CD14-positive monocyte (primary cell): ENCODE measurements at regions not wholly inside any gene's neighbourhood (a gene's known extent, or its start where the extent isn't known, plus 50 kb on each side); places are given as distances from the start of the nearest gene placed in this dataset.

Source experiments
- DNase-seq, 3 donors: peaks; one replicate each; pipeline ENCODE4 v3.0.0-alpha.2; 2011 to 2022
- H2AFZ ChIP-seq: 2 replicates; pipeline ENCODE4 v1.6.0; 2012; ENCODE audit warnings: mild to moderate bottlenecking, low read depth, low read length, inconsistent platforms; ENCODE audit not compliant: insufficient read depth, poor library complexity, severe bottlenecking
- H3K27ac ChIP-seq, 2 donors: 1 replicate in 1 of 2; 2 replicates in 1 of 2; pipeline ENCODE4 v1.5.1; 2012 to 2013; ENCODE audit warnings: low read length in 2 of 2, control low read depth in 1 of 2, inconsistent platforms in 1 of 2, low read depth in 1 of 2, mild to moderate bottlenecking in 1 of 2
- H3K27me3 ChIP-seq, 2 donors: one replicate each; pipeline versions ENCODE4 v1.6.0 to v1.6.1; 2011 to 2013; ENCODE audit warnings: low read length in 2 of 2; ENCODE audit not compliant: control insufficient read depth in 2 of 2, insufficient read depth in 2 of 2
- H3K36me3 ChIP-seq, 2 donors: replicated peaks in 1 of 2; 1 replicate in 1 of 2; 2 replicates in 1 of 2; pipeline versions ENCODE4 v1.5.1 to v1.6.1; 2012 to 2013; ENCODE audit warnings: low read length in 2 of 2, control low read depth in 1 of 2, inconsistent platforms in 1 of 2, mild to moderate bottlenecking in 1 of 2; ENCODE audit not compliant: insufficient read depth in 2 of 2, control insufficient read depth in 1 of 2
- H3K4me1 ChIP-seq, 2 donors: 1 replicate in 1 of 2; 2 replicates in 1 of 2; pipeline versions ENCODE4 v1.5.1 to v1.6.1; 2012 to 2013; ENCODE audit warnings: low read length in 2 of 2, control low read depth in 1 of 2, inconsistent platforms in 1 of 2, mild to moderate bottlenecking in 1 of 2, moderate library complexity in 1 of 2; ENCODE audit not compliant: insufficient read depth in 2 of 2, control insufficient read depth in 1 of 2
- H3K4me2 ChIP-seq: replicated peaks from 2 replicates; pipeline ENCODE3; 2012; ENCODE audit warnings: low read length, moderate library complexity, mild to moderate bottlenecking; ENCODE audit not compliant: poor library complexity, severe bottlenecking; ENCODE audit errors: extremely low read depth
- H3K4me3 ChIP-seq, 3 experiments: fragments of 200-600 bp in 1 of 3; sonication (generic) in 1 of 3; replicated peaks in 1 of 3; 1 replicate in 2 of 3; 2 replicates in 1 of 3; pipeline ENCODE4 v1.5.1; 2011 to 2013; ENCODE audit warnings: low read length in 3 of 3, mild to moderate bottlenecking in 3 of 3, control low read depth in 2 of 3, low read depth in 2 of 3, inconsistent platforms in 1 of 3, moderate library complexity in 1 of 3
- H3K79me2 ChIP-seq: 2 replicates; pipeline ENCODE4 v1.6.0; 2012; ENCODE audit warnings: mild to moderate bottlenecking, control low read depth, inconsistent platforms, low read length, moderate library complexity; ENCODE audit not compliant: insufficient read depth
- H3K9ac ChIP-seq: 2 replicates; pipeline ENCODE4 v1.6.0; 2017; ENCODE audit warnings: low read length, mild to moderate bottlenecking; ENCODE audit not compliant: insufficient read depth, poor library complexity, severe bottlenecking
- H3K9me3 ChIP-seq, 2 donors: replicated peaks in 1 of 2; 1 replicate in 1 of 2; 2 replicates in 1 of 2; pipeline versions ENCODE4 v1.5.1 to v1.6.1; 2012 to 2013; ENCODE audit warnings: low read length in 2 of 2, control low read depth in 1 of 2; ENCODE audit not compliant: control insufficient read depth in 1 of 2, insufficient read depth in 1 of 2
- H4K20me1 ChIP-seq: 2 replicates; pipeline ENCODE4 v1.6.0; 2012; ENCODE audit warnings: mild to moderate bottlenecking, low read length, control low read depth, moderate library complexity; ENCODE audit not compliant: insufficient read depth
- H3K27ac Mint-ChIP-seq, 7 donors: one replicate each; pipeline ENCODE4 v1.8.0; 2020; ENCODE audit warnings: mild to moderate bottlenecking in 7 of 7, mixed read lengths in 7 of 7, moderate library complexity in 6 of 7, inconsistent platforms in 2 of 7
- H3K27me3 Mint-ChIP-seq, 3 donors: one replicate each; pipeline ENCODE4 v1.8.0; 2021 to 2022; ENCODE audit warnings: low read depth in 3 of 3, mild to moderate bottlenecking in 3 of 3, mixed read lengths in 3 of 3, moderate library complexity in 3 of 3, inconsistent platforms in 1 of 3
- H3K36me3 Mint-ChIP-seq, 2 donors: one replicate each; pipeline ENCODE4 v1.8.0; 2020; ENCODE audit warnings: mixed read lengths in 2 of 2, inconsistent platforms in 1 of 2, mild to moderate bottlenecking in 1 of 2
- H3K4me1 Mint-ChIP-seq: one replicate; pipeline ENCODE4 v1.8.0; 2020; ENCODE audit warnings: mild to moderate bottlenecking, mixed read lengths
- H3K4me3 Mint-ChIP-seq, 2 donors: one replicate each; pipeline ENCODE4 v1.8.0; 2020; ENCODE audit warnings: mild to moderate bottlenecking in 2 of 2, mixed read lengths in 2 of 2, moderate library complexity in 1 of 2
- H3K9me3 Mint-ChIP-seq, 7 donors: one replicate each; pipeline ENCODE4 v1.8.0; 2020 to 2022; ENCODE audit warnings: mixed read lengths in 7 of 7, mild to moderate bottlenecking in 6 of 7, moderate library complexity in 6 of 7, inconsistent platforms in 2 of 7
- WGBS: methylation state at CpG from one replicate; pipeline ENCODE4 v1.1.5; 2013; ENCODE audit warnings: missing lambda C conversion rate; ENCODE audit not compliant: insufficient coverage; 5-methylcytosine and 5-hydroxymethylcytosine counted together
- intact Hi-C, 2 donors: fragments of 100-400 bp; cut with micrococcal nuclease; formaldehyde crosslinking; loops; one replicate each; pipeline versions ENCODE4 v1.15.0 to v1.15.1; 2023
- TF ChIP-seq, protein P1 (sequence below): fragments of 200-600 bp; IDR thresholded peaks from one replicate; pipeline ENCODE4 v1.8.0; 2022; ENCODE audit warnings: antibody characterized with exemption, mild to moderate bottlenecking

DNA sequence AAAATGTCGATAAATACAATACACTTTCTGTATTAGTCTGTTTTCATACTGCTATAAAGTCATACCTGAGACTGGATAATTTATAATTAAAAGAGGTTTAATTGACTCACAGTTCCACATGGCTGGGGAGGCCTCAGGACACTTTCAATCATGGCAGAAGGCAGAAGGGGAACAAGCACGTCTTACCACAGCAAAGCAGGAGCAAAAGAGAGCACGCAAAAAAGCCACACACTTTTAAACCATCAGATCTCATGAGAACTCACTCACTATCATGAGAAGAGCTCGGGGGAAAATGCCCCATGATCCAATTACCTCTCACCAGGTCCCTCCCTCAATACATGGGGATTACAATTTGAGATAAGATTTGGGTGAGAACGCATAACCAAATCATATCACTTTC is 256.7 kb downstream of the ANAPC1 start:
- Mint-ChIP-seq H3K27me3 (no peaks in the 10 kb centered on the region), H3K36me3 (peaks cover 15 to 16% of the 10 kb centered on the region in 2 donors), H3K4me1 (peaks cover 47% of the 10 kb centered on the region), H3K27ac (peak overlapping the region in 6 of 7 donors; percentile 35 to 95 (median 68)), H3K4me3 (no peak overlapping the region), H3K9me3 (peaks cover 19 to 42% (median 29%) of the 10 kb centered on the region in 7 donors)
- peaks cover 13 to 15% of the 10 kb centered on the region in 2 donors for H3K9me3 ChIP-seq
- H3K79me2 ChIP-seq, result no peaks in the 10 kb centered on the region
- no peaks in the 10 kb centered on the region for H3K36me3 ChIP-seq
- no peaks in the 10 kb centered on the region for H4K20me1 ChIP-seq
- DNase-seq, result peak in 2 of 3 donors; percentile 42 to 43
- no peak overlapping the region for H3K4me3 ChIP-seq
- no peak overlapping the region for H2AFZ ChIP-seq
- H3K27me3 ChIP-seq, result no peaks in the 10 kb centered on the region
- no CpG with 5 or more reads among the region's 5 CpGs for WGBS
- H3K27ac ChIP-seq, result peak overlapping the region in 1 of 2 donors; percentile 88
- no peak overlapping the region for H3K4me2 ChIP-seq
- TF ChIP-seq, protein P1, sequence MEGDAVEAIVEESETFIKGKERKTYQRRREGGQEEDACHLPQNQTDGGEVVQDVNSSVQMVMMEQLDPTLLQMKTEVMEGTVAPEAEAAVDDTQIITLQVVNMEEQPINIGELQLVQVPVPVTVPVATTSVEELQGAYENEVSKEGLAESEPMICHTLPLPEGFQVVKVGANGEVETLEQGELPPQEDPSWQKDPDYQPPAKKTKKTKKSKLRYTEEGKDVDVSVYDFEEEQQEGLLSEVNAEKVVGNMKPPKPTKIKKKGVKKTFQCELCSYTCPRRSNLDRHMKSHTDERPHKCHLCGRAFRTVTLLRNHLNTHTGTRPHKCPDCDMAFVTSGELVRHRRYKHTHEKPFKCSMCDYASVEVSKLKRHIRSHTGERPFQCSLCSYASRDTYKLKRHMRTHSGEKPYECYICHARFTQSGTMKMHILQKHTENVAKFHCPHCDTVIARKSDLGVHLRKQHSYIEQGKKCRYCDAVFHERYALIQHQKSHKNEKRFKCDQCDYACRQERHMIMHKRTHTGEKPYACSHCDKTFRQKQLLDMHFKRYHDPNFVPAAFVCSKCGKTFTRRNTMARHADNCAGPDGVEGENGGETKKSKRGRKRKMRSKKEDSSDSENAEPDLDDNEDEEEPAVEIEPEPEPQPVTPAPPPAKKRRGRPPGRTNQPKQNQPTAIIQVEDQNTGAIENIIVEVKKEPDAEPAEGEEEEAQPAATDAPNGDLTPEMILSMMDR, result no peak
- peaks cover 49 to 58% of the 10 kb centered on the region in 2 donors for H3K4me1 ChIP-seq
- no peak overlapping the region for H3K9ac ChIP-seq
- intact Hi-C loops, result no loop called here

DNA sequence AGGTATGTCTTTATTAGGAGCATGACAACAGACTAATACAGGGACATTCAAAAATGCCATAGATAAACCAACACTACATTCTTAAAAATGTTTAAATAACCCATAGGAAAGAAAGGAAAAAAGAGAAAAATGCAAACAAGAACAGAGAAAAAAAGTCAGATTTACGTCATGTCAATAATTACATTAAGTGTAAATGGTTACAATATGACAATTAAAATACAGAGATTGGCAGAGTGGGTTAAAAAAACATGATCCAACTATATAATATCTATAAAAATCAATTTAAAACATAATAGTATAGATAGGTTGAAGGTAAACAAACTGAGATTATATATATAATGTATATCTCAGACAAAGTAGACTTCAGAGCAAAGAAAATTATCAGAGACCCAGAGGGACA is 255.8 kb downstream of the ANAPC1 start:
- DNase-seq, result no peak
- H3K4me1 Mint-ChIP-seq, result peaks cover 47% of the 10 kb centered on the region
- TF ChIP-seq, protein P1, result no peak
- Histone ChIP-seq H3K4me3 (no peak overlapping the region), H2AFZ (no peak overlapping the region), H4K20me1 (no peaks in the 10 kb centered on the region), H3K27me3 (no peaks in the 10 kb centered on the region), H3K4me2 (no peak overlapping the region), H3K4me1 (peaks cover 49 to 58% of the 10 kb centered on the region in 2 donors), H3K9me3 (peaks cover 13 to 15% of the 10 kb centered on the region in 2 donors), H3K79me2 (no peaks in the 10 kb centered on the region), H3K36me3 (no peaks in the 10 kb centered on the region), H3K27ac (peak overlapping the region in 1 of 2 donors; percentile 27), H3K9ac (no peak overlapping the region)
- peaks cover 15 to 18% of the 10 kb centered on the region in 2 donors for H3K36me3 Mint-ChIP-seq
- no peak overlapping the region for H3K4me3 Mint-ChIP-seq
- H3K27ac Mint-ChIP-seq, result peak overlapping the region in 3 of 7 donors; percentile 22 to 75 (median 63)
- no CpG with 5 or more reads among the region's 1 CpG for WGBS
- no peaks in the 10 kb centered on the region for H3K27me3 Mint-ChIP-seq
- intact Hi-C loops, result no loop called here
- peaks cover 19 to 42% (median 29%) of the 10 kb centered on the region in 7 donors for H3K9me3 Mint-ChIP-seq
